GM18867 (cell line): ENCODE measurements at regions not wholly inside any gene's neighbourhood (a gene's known extent, or its start where the extent isn't known, plus 50 kb on each side); places are given as distances from the start of the nearest gene placed in this dataset.
"Not testable (repeated sequence)": the region's sequence is repeated elsewhere in the genome, so short reads cannot be mapped to it uniquely, and the experiment has no call there.

Source experiments
- ATAC-seq: cut with Tn5 transposase; IDR thresholded peaks from one replicate; pipeline ENCODE4 v1.9.1; 2021; ENCODE audit warnings: mild to moderate bottlenecking, moderate library complexity; ENCODE audit not compliant: unreplicated experiment

- ATAC-seq: no peak
Measured at GRCh38 chr12:131430158-131430742, 280.6 kb upstream of the SFSWAP start.

- not testable (repeated sequence) for ATAC-seq
Measured at GRCh38 chr12:131431126-131431655, 279.7 kb upstream of the SFSWAP start.

- ATAC-seq: peak; percentile 66
Measured at GRCh38 chr12:131432532-131433260, 278.2 kb upstream of the SFSWAP start.

GRCh38 chr12:131434208-131435125 is 276.4 kb upstream of the SFSWAP start:
- no peak for ATAC-seq

- ATAC-seq: no peak
Measured at GRCh38 chr12:131436922-131437705, 273.8 kb upstream of the SFSWAP start.

- ATAC-seq: no peak
Measured at GRCh38 chr12:131437706-131438492, 273.0 kb upstream of the SFSWAP start.

- not testable (repeated sequence) for ATAC-seq
Measured at GRCh38 chr12:131438493-131438835, 272.4 kb upstream of the SFSWAP start.

- ATAC-seq: no peak
Measured at GRCh38 chr12:131438881-131439280, 272.0 kb upstream of the SFSWAP start.

- not testable (repeated sequence) for ATAC-seq
Measured at GRCh38 chr12:131439752-131440151, 271.1 kb upstream of the SFSWAP start.

- ATAC-seq: not testable (repeated sequence)
Measured at GRCh38 chr12:131440209-131441059, 270.5 kb upstream of the SFSWAP start.

GRCh38 chr12:131441060-131441396 is 269.9 kb upstream of the SFSWAP start:
- ATAC-seq: no peak

GRCh38 chr12:131441638-131442336 is 269.1 kb upstream of the SFSWAP start:
- no peak for ATAC-seq

GRCh38 chr12:131442337-131442918 is 268.5 kb upstream of the SFSWAP start:
- no peak for ATAC-seq

- ATAC-seq: no peak
Measured at GRCh38 chr12:131443019-131444000, 267.6 kb upstream of the SFSWAP start.

GRCh38 chr12:131444220-131445164 is 266.4 kb upstream of the SFSWAP start:
- ATAC-seq: no peak
